GM12878 (cell line): ENCODE measurements at regions not wholly inside any gene's neighbourhood (a gene's known extent, or its start where the extent isn't known, plus 50 kb on each side); places are given as distances from the start of the nearest gene placed in this dataset.

ENCODE experiments used
- ATAC-seq: fragments of 200-7000 bp; cut with Tn5 transposase; 3 replicates; pipeline ENCODE4 v1.9.1; 2020; ENCODE audit warnings: mild to moderate bottlenecking, moderate library complexity
- BruUV-seq: library from RNA; stranded (reverse); fragments of 400-500 nt; replicated peaks from 2 replicates; lab custom pipeline; 2021; lab: Mats Ljungman, UMichigan
- CTCF ChIA-PET: fragments of 300-600 bp; sonication (Branson Sonifier 250); formaldehyde crosslinking; extraction: SDS; loops from one replicate; lab custom pipeline; 2021; ENCODE audit warnings: inconsistent platforms; lab: Yijun Ruan, JAX
- POLR2A ChIA-PET: fragments of 350-600 bp; formaldehyde crosslinking; extraction: SDS; loops from one replicate; lab custom pipeline; 2021; ENCODE audit warnings: inconsistent platforms; lab: Charles Lee
- RAD21 ChIA-PET: fragments of 300-600 bp; sonication (Branson Sonifier 250); formaldehyde crosslinking; loops from one replicate; lab custom pipeline; 2023; ENCODE audit warnings: antibody characterized with exemption; ENCODE audit not compliant: unreplicated experiment; lab: Charles Lee
- SMC1A ChIA-PET: fragments of 300-600 bp; sonication (Branson Sonifier 250); formaldehyde crosslinking; loops from one replicate; lab custom pipeline; 2023; ENCODE audit not compliant: unreplicated experiment, uncharacterized antibody; lab: Charles Lee
- DNase-seq: peaks from one replicate; pipeline ENCODE4 v3.0.0-alpha.2; 2011; ENCODE audit warnings: low read depth, low spot score
- FAIRE-seq: peaks from 3 replicates; lab custom pipeline; 2011; peaks lifted over from hg19 to GRCh38; lab: Jason Lieb, UNC
- H2AFZ ChIP-seq: 2 replicates; pipeline ENCODE4 v1.6.0; 2011; ENCODE audit warnings: low read depth, low read length, control low read depth; ENCODE audit not compliant: control insufficient read depth
- H3K27ac ChIP-seq: 2 replicates; pipeline ENCODE4 v1.5.1; 2011; ENCODE audit warnings: control low read depth; ENCODE audit not compliant: control insufficient read depth, insufficient read depth
- H3K27me3 ChIP-seq, 2 experiments: replicated peaks in 1 of 2; 2 replicates each; pipeline versions ENCODE4 v1.6.0 to v1.6.1; 2011; ENCODE audit warnings: low read length in 1 of 2; ENCODE audit not compliant: control insufficient read depth in 2 of 2, insufficient read depth in 2 of 2
- H3K36me3 ChIP-seq, 2 experiments: 2 replicates each; pipeline ENCODE4 v1.5.1; 2011; ENCODE audit warnings: low read length in 1 of 2; ENCODE audit not compliant: control insufficient read depth in 2 of 2, insufficient read depth in 2 of 2
- H3K4me1 ChIP-seq: 2 replicates; pipeline ENCODE4 v1.6.1; 2011; ENCODE audit warnings: mild to moderate bottlenecking, low read length, moderate library complexity, mixed read lengths; ENCODE audit not compliant: control insufficient read depth, insufficient read depth
- H3K4me2 ChIP-seq: 2 replicates; pipeline ENCODE4 v1.6.0; 2011; ENCODE audit warnings: control low read depth; ENCODE audit not compliant: control insufficient read depth, insufficient read depth
- H3K4me3 ChIP-seq: fragments of 200-600 bp; sonication (generic); 2 replicates; pipeline ENCODE4 v1.5.1; 2016
- H3K79me2 ChIP-seq: 2 replicates; pipeline ENCODE4 v1.6.0; 2011; ENCODE audit warnings: low read length; ENCODE audit not compliant: control insufficient read depth, insufficient read depth
- H3K9ac ChIP-seq: 2 replicates; pipeline ENCODE4 v1.8.0; 2011; ENCODE audit warnings: low read length, control low read depth, mixed read lengths; ENCODE audit not compliant: control insufficient read depth, insufficient read depth
- H3K9me3 ChIP-seq: replicated peaks from 3 replicates; pipeline ENCODE4 v1.5.1; 2011; ENCODE audit warnings: mild to moderate bottlenecking, low read length; ENCODE audit not compliant: control insufficient read depth, insufficient read depth
- H4K20me1 ChIP-seq: 2 replicates; pipeline ENCODE4 v1.6.0; 2011; ENCODE audit not compliant: control insufficient read depth, insufficient read depth
- BACH1 ChIP-seq: fragments of 450-650 bp; IDR thresholded peaks from 2 replicates; pipeline ENCODE4 v1.6.1; 2017; ENCODE audit warnings: mild to moderate bottlenecking, borderline replicate concordance
- BHLHE40 ChIP-seq, 2 experiments: fragments of 450-650 bp in 1 of 2; IDR thresholded peaks; 2 replicates each; pipeline ENCODE4 v1.6.1; 2011 to 2017; ENCODE audit warnings: low read depth in 2 of 2, borderline replicate concordance in 1 of 2, improper control_type of control experiment in 1 of 2, low read length in 1 of 2, mild to moderate bottlenecking in 1 of 2
- BRCA1 ChIP-seq: IDR thresholded peaks from 2 replicates; pipeline ENCODE4 v1.6.1; 2011; ENCODE audit warnings: low read depth, low read length, improper control_type of control experiment
- CHD1 ChIP-seq: IDR thresholded peaks from 2 replicates; pipeline ENCODE4 v1.6.1; 2012; ENCODE audit warnings: low read depth, low read length, improper control_type of control experiment
- ETV6 ChIP-seq, 2 experiments: fragments of 450-650 bp in 1 of 2; IDR thresholded peaks in 1 of 2; conservative IDR thresholded peaks in 1 of 2; 2 replicates each; pipeline ENCODE4 v1.6.1; 2014; ENCODE audit warnings: antibody characterized with exemption in 1 of 2, borderline replicate concordance in 1 of 2, low read depth in 1 of 2, mild to moderate bottlenecking in 1 of 2, moderate library complexity in 1 of 2
- FOS ChIP-seq: IDR thresholded peaks from 3 replicates; pipeline ENCODE4 v1.6.1; 2011; ENCODE audit warnings: borderline replicate concordance; ENCODE audit not compliant: insufficient read length; ENCODE audit errors: extremely low read depth
- GABPA ChIP-seq: IDR thresholded peaks from 2 replicates; pipeline ENCODE4 v1.6.1; 2014; ENCODE audit warnings: antibody characterized with exemption, low read depth, mild to moderate bottlenecking, inconsistent platforms
- JUNB ChIP-seq: IDR thresholded peaks from 2 replicates; pipeline ENCODE4 v1.6.1; 2016; ENCODE audit warnings: antibody characterized with exemption, mild to moderate bottlenecking
- RB1 ChIP-seq: fragments of 450-650 bp; formaldehyde crosslinking; IDR thresholded peaks from 2 replicates; pipeline ENCODE4 v1.6.1; 2017; ENCODE audit warnings: mild to moderate bottlenecking, borderline replicate concordance
- SMAD5 ChIP-seq: IDR thresholded peaks from 2 replicates; pipeline ENCODE4 v1.6.1; 2016; ENCODE audit warnings: antibody characterized with exemption, low read depth
- SPI1 ChIP-seq: IDR thresholded peaks from 2 replicates; pipeline ENCODE4 v1.6.1; 2011; ENCODE audit warnings: low read depth, mild to moderate bottlenecking, low read length, moderate library complexity, borderline replicate concordance; ENCODE audit not compliant: insufficient read depth
- SREBF1 ChIP-seq: IDR thresholded peaks from 2 replicates; pipeline ENCODE4 v1.6.1; 2012; ENCODE audit warnings: mild to moderate bottlenecking, low read length
- SUPT20H ChIP-seq: IDR thresholded peaks from 2 replicates; pipeline ENCODE4 v1.6.1; 2011; ENCODE audit warnings: low read depth, mild to moderate bottlenecking, low read length, moderate library complexity, borderline replicate concordance; ENCODE audit not compliant: control insufficient read depth
- USF1 ChIP-seq: IDR thresholded peaks from 2 replicates; pipeline ENCODE4 v1.6.1; 2011; ENCODE audit warnings: borderline replicate concordance, low read depth, mild to moderate bottlenecking, moderate library complexity, mixed read lengths, low read length; ENCODE audit not compliant: insufficient read depth; ENCODE audit errors: extremely low read length
- ZNF207 ChIP-seq: fragments of 450-650 bp; IDR thresholded peaks from 2 replicates; pipeline ENCODE4 v1.6.1; 2014; ENCODE audit warnings: antibody characterized with exemption, mild to moderate bottlenecking, borderline replicate concordance
- ZNF384 ChIP-seq: IDR thresholded peaks from 2 replicates; pipeline ENCODE4 v1.6.1; 2012; ENCODE audit warnings: low read depth, mild to moderate bottlenecking, low read length, improper control_type of control experiment, borderline replicate concordance
- WGBS: methylation state at CpG from one replicate; pipeline ENCODE4 v1.1.6; 2016; ENCODE audit warnings: low lambda C conversion rate; ENCODE audit not compliant: insufficient replicate concordance, insufficient coverage; ENCODE audit errors: missing lambda C conversion rate; 5-methylcytosine and 5-hydroxymethylcytosine counted together
- in situ Hi-C: fragments of 300-500 bp; cut with MboI; formaldehyde crosslinking; loops from 9 replicates; pipeline ENCODE4 v1.14.3; 2018; ENCODE audit warnings: mixed read lengths
- intact Hi-C: fragments of 100-400 bp; cut with micrococcal nuclease; formaldehyde crosslinking; loops from one replicate; pipeline ENCODE4 v1.14.2; 2022; ENCODE audit not compliant: unreplicated experiment
- TF ChIP-seq, protein P1 (sequence below): fragments of 450-650 bp; IDR thresholded peaks from 2 replicates; pipeline ENCODE4 v1.6.1; 2014; ENCODE audit warnings: mild to moderate bottlenecking

DNA sequence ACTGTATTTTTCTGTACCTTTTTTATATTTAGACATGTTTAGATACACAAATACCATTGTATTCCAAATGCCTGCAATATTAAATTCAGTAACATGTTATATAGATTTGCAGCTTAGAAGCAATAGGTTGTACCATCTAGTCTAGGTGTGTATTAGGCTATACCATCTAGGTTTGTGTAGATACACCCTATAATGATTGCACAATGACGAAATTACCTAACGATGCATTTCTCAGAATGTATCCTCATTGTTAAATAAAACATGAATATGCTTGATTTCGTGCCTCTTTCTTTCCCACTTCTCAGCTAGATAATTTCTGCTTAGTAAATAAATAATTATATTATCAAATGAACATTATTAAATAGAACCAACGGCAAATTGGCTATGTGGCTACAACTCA is 653.0 kb downstream of the EPM2A start:
- no peak for FAIRE-seq
- CTCF ChIA-PET, result no interaction called here

More for the DNA sequence above, 653.0 kb downstream of the EPM2A start:
- Histone ChIP-seq H4K20me1 (no peaks in the 10 kb centered on the region), H3K4me3 (no peak overlapping the region), H3K27ac (no peak overlapping the region), H3K9ac (no peak overlapping the region), H3K79me2 (no peaks in the 10 kb centered on the region), H3K9me3 (no peaks in the 10 kb centered on the region), H2AFZ (no peak overlapping the region), H3K27me3 (no peaks in the 10 kb centered on the region), H3K36me3 (no peaks in the 10 kb centered on the region), H3K4me1 (no peaks in the 10 kb centered on the region), H3K4me2 (no peak overlapping the region)
- DNase-seq, result no peak
- ChIA-PET SMC1A (no interaction called here), POLR2A (no interaction called here), RAD21 (no interaction called here)
- intact Hi-C loops (no loop called here), in situ Hi-C loops (no loop called here)
- no peak for ATAC-seq
- no TSS peak for BruUV-seq
- TF ChIP-seq GABPA, result no peak
- TF ChIP-seq SPI1, result no peak
- TF ChIP-seq JUNB, result no peak
- TF ChIP-seq, protein P1, sequence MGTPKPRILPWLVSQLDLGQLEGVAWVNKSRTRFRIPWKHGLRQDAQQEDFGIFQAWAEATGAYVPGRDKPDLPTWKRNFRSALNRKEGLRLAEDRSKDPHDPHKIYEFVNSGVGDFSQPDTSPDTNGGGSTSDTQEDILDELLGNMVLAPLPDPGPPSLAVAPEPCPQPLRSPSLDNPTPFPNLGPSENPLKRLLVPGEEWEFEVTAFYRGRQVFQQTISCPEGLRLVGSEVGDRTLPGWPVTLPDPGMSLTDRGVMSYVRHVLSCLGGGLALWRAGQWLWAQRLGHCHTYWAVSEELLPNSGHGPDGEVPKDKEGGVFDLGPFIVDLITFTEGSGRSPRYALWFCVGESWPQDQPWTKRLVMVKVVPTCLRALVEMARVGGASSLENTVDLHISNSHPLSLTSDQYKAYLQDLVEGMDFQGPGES, result no peak
- no peak for TF ChIP-seq ZNF384
- no peak for TF ChIP-seq USF1
- no peak for TF ChIP-seq ZNF207
- no peak for TF ChIP-seq BHLHE40 (IDR thresholded peaks at IDR 0.05; ENCODE audit: borderline replicate concordance in 1 of 2, low read depth in 2 of 2, low read length in 1 of 2)
- TF ChIP-seq RB1, result no peak
- TF ChIP-seq BRCA1, result no peak
- TF ChIP-seq FOS, result no peak
- no peak for TF ChIP-seq BACH1
- no peak for TF ChIP-seq SMAD5
- TF ChIP-seq SREBF1, result no peak
- no peak for TF ChIP-seq ETV6 (conservative IDR thresholded peaks at IDR 0.05 in 1 of 2, IDR thresholded peaks at IDR 0.05 in 1 of 2; ENCODE audit: borderline replicate concordance in 1 of 2, low read depth in 1 of 2)
- TF ChIP-seq SUPT20H, result no peak
- no peak for TF ChIP-seq CHD1
- 41% methylated on average over 4 of the region's 4 CpGs for WGBS
